IMR-90 (cell line): ENCODE measurements at regions not wholly inside any gene's neighbourhood (a gene's known extent, or its start where the extent isn't known, plus 50 kb on each side); places are given as distances from the start of the nearest gene placed in this dataset.

Experiments used
- ATAC-seq: fragments of 200-7000 bp; cut with Tn5 transposase; 2 replicates; pipeline ENCODE4 v1.9.1; 2020; ENCODE audit warnings: low read depth, mild to moderate bottlenecking, moderate library complexity
- BruUV-seq: library from RNA; stranded (reverse); fragments of 400-500 nt; replicated peaks from 2 replicates; lab custom pipeline; 2021; lab: Mats Ljungman, UMichigan
- CTCF ChIA-PET: fragments of 300-600 bp; formaldehyde crosslinking; extraction: SDS; loops from one replicate; lab custom pipeline; 2021; ENCODE audit warnings: antibody characterized with exemption; lab: Yijun Ruan, JAX
- POLR2A ChIA-PET: fragments of 300-600 bp; sonication (Branson Sonifier 250); formaldehyde crosslinking; loops from one replicate; lab custom pipeline; 2022; ENCODE audit warnings: antibody characterized with exemption; ENCODE audit not compliant: unreplicated experiment; lab: Charles Lee
- DNase-seq: peaks from one replicate; pipeline ENCODE4 v3.0.0; 2013
- H2AFZ ChIP-seq: replicated peaks from 2 replicates; pipeline ENCODE3; 2013; ENCODE audit warnings: low read length, mild to moderate bottlenecking; ENCODE audit not compliant: poor library complexity
- H2AK5ac ChIP-seq: 2 replicates; pipeline ENCODE4 v1.6.1; 2013; ENCODE audit warnings: low read depth, low read length, inconsistent platforms
- H2AK9ac ChIP-seq: replicated peaks from 2 replicates; pipeline ENCODE3; 2013; ENCODE audit warnings: mild to moderate bottlenecking, low read depth, low read length, moderate library complexity; ENCODE audit not compliant: poor library complexity
- H2BK120ac ChIP-seq: 2 replicates; pipeline ENCODE4 v1.6.1; 2013; ENCODE audit warnings: low read depth, low read length, inconsistent platforms
- H2BK15ac ChIP-seq: 3 replicates; pipeline ENCODE4 v1.6.1; 2013; ENCODE audit warnings: low read depth, low read length, inconsistent platforms
- H2BK20ac ChIP-seq: 2 replicates; pipeline ENCODE4 v1.6.1; 2013; ENCODE audit warnings: low read depth, mild to moderate bottlenecking, inconsistent platforms, low read length, moderate library complexity
- H2BK5ac ChIP-seq: 2 replicates; pipeline ENCODE4 v1.6.1; 2013; ENCODE audit warnings: mild to moderate bottlenecking, low read depth, low read length, inconsistent platforms; ENCODE audit not compliant: poor library complexity, severe bottlenecking
- H3K14ac ChIP-seq: replicated peaks from 2 replicates; pipeline ENCODE4 v1.6.1; 2013; ENCODE audit warnings: low read depth, low read length, inconsistent platforms
- H3K18ac ChIP-seq: 2 replicates; pipeline ENCODE4 v1.6.1; 2013; ENCODE audit warnings: low read depth, low read length, control low read depth
- H3K23ac ChIP-seq: 2 replicates; pipeline ENCODE4 v1.6.1; 2013; ENCODE audit warnings: low read depth, low read length, inconsistent platforms
- H3K27ac ChIP-seq: 2 replicates; pipeline ENCODE4 v1.5.1; 2013; ENCODE audit warnings: mild to moderate bottlenecking, control low read depth, low read length; ENCODE audit not compliant: insufficient read depth
- H3K27me3 ChIP-seq: 2 replicates; pipeline ENCODE4 v1.6.1; 2013; ENCODE audit warnings: low read length; ENCODE audit not compliant: control insufficient read depth, insufficient read depth
- H3K36me3 ChIP-seq: 2 replicates; pipeline ENCODE4 v1.6.1; 2013; ENCODE audit warnings: low read length, mixed read lengths; ENCODE audit not compliant: control insufficient read depth, insufficient read depth
- H3K4ac ChIP-seq: 2 replicates; pipeline ENCODE4 v1.6.1; 2013; ENCODE audit warnings: low read depth, low read length, inconsistent platforms
- H3K4me1 ChIP-seq: 2 replicates; pipeline ENCODE4 v1.6.1; 2013; ENCODE audit warnings: low read length, mixed read lengths; ENCODE audit not compliant: control insufficient read depth, insufficient read depth
- H3K4me2 ChIP-seq: 2 replicates; pipeline ENCODE4 v1.6.1; 2013; ENCODE audit warnings: low read depth, mild to moderate bottlenecking, control low read depth, low read length, moderate library complexity
- H3K4me3 ChIP-seq: 2 replicates; pipeline ENCODE4 v1.5.1; 2013; ENCODE audit warnings: low read depth, mild to moderate bottlenecking, control low read depth, low read length, moderate library complexity; ENCODE audit not compliant: insufficient read depth
- H3K56ac ChIP-seq: 2 replicates; pipeline ENCODE4 v1.6.1; 2013; ENCODE audit warnings: low read length, inconsistent platforms; ENCODE audit not compliant: insufficient read depth; ENCODE audit errors: extremely low read depth
- H3K79me1 ChIP-seq, 2 experiments: 2 replicates each; pipeline ENCODE4 v1.6.1; 2013; ENCODE audit warnings: low read length in 2 of 2, inconsistent platforms in 1 of 2, low read depth in 1 of 2
- H3K9ac ChIP-seq: 2 replicates; pipeline ENCODE4 v1.6.1; 2013; ENCODE audit warnings: low read depth, low read length, control low read depth
- H3K9me1 ChIP-seq: 2 replicates; pipeline ENCODE4 v1.6.1; 2013; ENCODE audit warnings: low read length, inconsistent platforms; ENCODE audit not compliant: insufficient read depth
- H3K9me3 ChIP-seq: 2 replicates; pipeline ENCODE4 v1.6.1; 2013; ENCODE audit warnings: low read length; ENCODE audit not compliant: control insufficient read depth, insufficient read depth
- H4K20me1 ChIP-seq: 2 replicates; pipeline ENCODE4 v1.6.1; 2013; ENCODE audit warnings: low read length, inconsistent platforms; ENCODE audit not compliant: insufficient read depth
- H4K5ac ChIP-seq: 2 replicates; pipeline ENCODE4 v1.6.1; 2013; ENCODE audit warnings: mild to moderate bottlenecking, low read depth, low read length, control low read depth
- H4K8ac ChIP-seq, 2 experiments: 2 replicates each; pipeline ENCODE4 v1.6.1; 2013; ENCODE audit warnings: low read depth in 2 of 2, low read length in 2 of 2, control low read depth in 1 of 2, inconsistent platforms in 1 of 2
- H4K91ac ChIP-seq: 2 replicates; pipeline ENCODE4 v1.6.1; 2013; ENCODE audit warnings: low read depth, low read length, inconsistent platforms; ENCODE audit not compliant: insufficient read depth
- FOS ChIP-seq: fragments of 150-350 bp; IDR thresholded peaks from 2 replicates; pipeline ENCODE4 v1.6.1; 2016; ENCODE audit warnings: low read depth, low read length
- MXI1 ChIP-seq: IDR thresholded peaks from 2 replicates; pipeline ENCODE4 v1.6.1; 2012; ENCODE audit warnings: low read depth, mild to moderate bottlenecking, low read length, moderate library complexity, borderline replicate concordance
- RAD21 ChIP-seq: IDR thresholded peaks from 2 replicates; pipeline ENCODE4 v1.6.1; 2012; ENCODE audit warnings: low read length, improper control_type of control experiment
- SMC3 ChIP-seq: fragments of 150-350 bp; IDR thresholded peaks from 2 replicates; pipeline ENCODE4 v1.6.1; 2016; ENCODE audit warnings: low read depth, mild to moderate bottlenecking, antibody characterized with exemption, low read length, moderate library complexity
- WGBS, 2 experiments: methylation state at CpG; one replicate each; pipeline versions ENCODE4 v1.1.5 to v1.1.7; 2013; ENCODE audit warnings: missing lambda C conversion rate in 2 of 2; ENCODE audit not compliant: insufficient read length in 1 of 2; ENCODE audit errors: extremely low coverage in 2 of 2; 5-methylcytosine and 5-hydroxymethylcytosine counted together
- dilution Hi-C: fragments of 300-500 bp; cut with HindIII; formaldehyde crosslinking; loops from one replicate; pipeline ENCODE4 v1.14.3; 2018; ENCODE audit warnings: low sequenced_read_pairs; ENCODE audit not compliant: unreplicated experiment
- in situ Hi-C: fragments of 300-500 bp; cut with MboI; formaldehyde crosslinking; loops from 3 replicates; pipeline ENCODE4 v1.14.3; 2019; ENCODE audit warnings: low sequenced_read_pairs, inconsistent platforms, mixed read lengths
- intact Hi-C: fragments of 100-400 bp; cut with micrococcal nuclease; formaldehyde crosslinking; loops from 2 replicates; pipeline ENCODE4 v1.10.0; 2022
- TF ChIP-seq, protein P1 (sequence below): conservative IDR thresholded peaks from 2 replicates; pipeline ENCODE4 v1.5.1; 2012; ENCODE audit warnings: mild to moderate bottlenecking, low read depth, low read length, improper control_type of control experiment

DNA sequence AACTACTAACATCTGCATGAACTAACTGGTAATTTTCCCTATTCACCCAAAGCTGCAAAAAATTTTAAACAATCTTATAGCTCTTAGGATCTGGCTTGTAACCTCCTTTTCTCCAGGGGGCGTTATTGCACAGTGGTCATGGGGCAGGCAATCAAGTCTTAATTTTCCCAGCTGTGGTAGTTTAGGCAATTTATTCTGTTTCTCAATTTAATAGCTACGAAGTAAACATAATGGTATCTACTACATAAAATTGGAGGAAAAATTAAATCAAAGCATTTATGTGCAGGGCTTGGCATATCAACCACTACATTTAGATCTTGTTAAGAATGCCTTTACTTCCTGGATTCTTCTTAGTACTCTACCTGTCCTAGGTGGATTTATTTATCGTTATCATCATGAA is 137.4 kb upstream of the GUCY1A1 start:
- no peak overlapping the region for H3K27ac ChIP-seq
- DNase-seq (no peak), ATAC-seq (no peak)
- no peak overlapping the region for H2BK5ac ChIP-seq
- WGBS, 2 experiments = no CpG with 5 or more reads among the region's 3 CpGs
- ChIA-PET CTCF (interaction anchor here (0.6 to 1.5 kb wide), 2 partner anchors 251 to 267 kb away, joined by 3 read pairs; no protein-coding TSS in a partner anchor), POLR2A (interaction anchor here (0.5 kb wide), 1 partner anchor 248 kb away, joined by 3 read pairs; no protein-coding TSS in a partner anchor)
- no peak overlapping the region for H2BK20ac ChIP-seq
- no peak overlapping the region for H3K23ac ChIP-seq
- no peak overlapping the region for H3K4ac ChIP-seq
- no peak overlapping the region for H3K14ac ChIP-seq
- no peaks in the 10 kb centered on the region for H3K27me3 ChIP-seq
- no peak overlapping the region for H2BK15ac ChIP-seq
- H3K36me3 ChIP-seq = no peaks in the 10 kb centered on the region
- H3K4me1 ChIP-seq = no peaks in the 10 kb centered on the region
- H3K18ac ChIP-seq = no peak overlapping the region
- no peak overlapping the region for H3K4me2 ChIP-seq
- no peak overlapping the region for H2AK5ac ChIP-seq
- TF ChIP-seq, protein P1, sequence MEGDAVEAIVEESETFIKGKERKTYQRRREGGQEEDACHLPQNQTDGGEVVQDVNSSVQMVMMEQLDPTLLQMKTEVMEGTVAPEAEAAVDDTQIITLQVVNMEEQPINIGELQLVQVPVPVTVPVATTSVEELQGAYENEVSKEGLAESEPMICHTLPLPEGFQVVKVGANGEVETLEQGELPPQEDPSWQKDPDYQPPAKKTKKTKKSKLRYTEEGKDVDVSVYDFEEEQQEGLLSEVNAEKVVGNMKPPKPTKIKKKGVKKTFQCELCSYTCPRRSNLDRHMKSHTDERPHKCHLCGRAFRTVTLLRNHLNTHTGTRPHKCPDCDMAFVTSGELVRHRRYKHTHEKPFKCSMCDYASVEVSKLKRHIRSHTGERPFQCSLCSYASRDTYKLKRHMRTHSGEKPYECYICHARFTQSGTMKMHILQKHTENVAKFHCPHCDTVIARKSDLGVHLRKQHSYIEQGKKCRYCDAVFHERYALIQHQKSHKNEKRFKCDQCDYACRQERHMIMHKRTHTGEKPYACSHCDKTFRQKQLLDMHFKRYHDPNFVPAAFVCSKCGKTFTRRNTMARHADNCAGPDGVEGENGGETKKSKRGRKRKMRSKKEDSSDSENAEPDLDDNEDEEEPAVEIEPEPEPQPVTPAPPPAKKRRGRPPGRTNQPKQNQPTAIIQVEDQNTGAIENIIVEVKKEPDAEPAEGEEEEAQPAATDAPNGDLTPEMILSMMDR = peak; percentile 35
- TF ChIP-seq RAD21 (peak; percentile 44; the same call in 1 of the 2 replicates), MXI1 (no peak), SMC3 (0 out of 2 replicates have a peak, but pooled peaks have one; percentile 8), FOS (no peak)
- H3K9me3 ChIP-seq = no peaks in the 10 kb centered on the region
- no peak overlapping the region for H2BK120ac ChIP-seq
- no peak overlapping the region for H4K91ac ChIP-seq
- H2AFZ ChIP-seq = no peak overlapping the region
- no peak overlapping the region for H3K9ac ChIP-seq
- H4K5ac ChIP-seq = no peak overlapping the region
- H2AK9ac ChIP-seq = no peak overlapping the region
- H3K56ac ChIP-seq = no peak overlapping the region
- H3K79me1 ChIP-seq = no peaks in the 10 kb centered on the region
- intact Hi-C loops (loop anchor here (5.0 kb wide), 1 partner anchor 228 kb away; the partner anchor contains the start of gene GUCY1B1), in situ Hi-C loops (no loop called here), dilution Hi-C loops (no loop called here)
- no peaks in the 10 kb centered on the region for H3K9me1 ChIP-seq
- H4K8ac ChIP-seq = no peak overlapping the region
- BruUV-seq = no TSS peak
- H4K20me1 ChIP-seq = no peaks in the 10 kb centered on the region
- no peak overlapping the region for H3K4me3 ChIP-seq
